Activated T-helper 17 cell treated with anti-CD3 and anti-CD28 coated beads, Interleukin-2, amount 50 U/mL, for 72 hours (primary cell): ENCODE measurements at regions not wholly inside any gene's neighbourhood (a gene's known extent, or its start where the extent isn't known, plus 50 kb on each side); places are given as distances from the start of the nearest gene placed in this dataset.

Source experiments
- ATAC-seq: fragments of 150-1000 bp; cut with Tn5 transposase; replicated peaks from 2 replicates; pipeline ENCODE4 v1.10.0; 2021; ENCODE audit warnings: mild to moderate bottlenecking, moderate library complexity
- H3K27ac Mint-ChIP-seq: one replicate; pipeline ENCODE4 v1.8.0; 2022; ENCODE audit warnings: mixed read lengths
- H3K27me3 Mint-ChIP-seq: one replicate; pipeline ENCODE4 v1.8.0; 2022; ENCODE audit warnings: mixed read lengths
- H3K36me3 Mint-ChIP-seq: one replicate; pipeline ENCODE4 v1.8.0; 2022; ENCODE audit warnings: low read depth, mild to moderate bottlenecking, mixed read lengths
- H3K4me1 Mint-ChIP-seq: one replicate; pipeline ENCODE4 v1.8.0; 2022; ENCODE audit warnings: mixed read lengths
- H3K4me3 Mint-ChIP-seq: one replicate; pipeline ENCODE4 v1.8.0; 2022; ENCODE audit warnings: mild to moderate bottlenecking, mixed read lengths
- H3K9me3 Mint-ChIP-seq: one replicate; pipeline ENCODE4 v1.8.0; 2022; ENCODE audit warnings: mixed read lengths

DNA sequence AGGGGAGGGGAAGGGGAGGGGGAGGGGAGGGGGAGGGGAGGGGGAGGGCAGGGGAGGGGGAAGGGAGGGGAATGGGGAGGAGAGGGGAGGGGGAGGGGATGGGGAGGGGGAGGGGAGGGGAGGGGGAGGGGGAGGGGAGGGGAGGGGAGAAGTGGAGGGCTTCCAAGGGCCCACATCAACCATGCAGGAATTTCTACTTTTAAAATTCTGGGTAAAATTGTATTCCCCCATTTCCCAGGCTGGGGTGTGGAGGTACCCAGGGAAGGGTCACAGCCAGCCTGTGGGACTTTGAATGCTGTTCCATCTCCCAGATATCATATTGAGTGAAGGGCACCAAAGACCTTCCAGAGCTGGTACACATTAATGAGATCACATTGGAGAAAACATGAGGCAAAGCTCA, 126.9 kb upstream of the ETS2 start:
- Mint-ChIP-seq H3K9me3 (peaks cover 3% of the 10 kb centered on the region), H3K27me3 (peaks cover 30% of the 10 kb centered on the region), H3K4me3 (no peak overlapping the region), H3K36me3 (no peaks in the 10 kb centered on the region), H3K4me1 (no peaks in the 10 kb centered on the region), H3K27ac (no peak overlapping the region)
- ATAC-seq = no peak

- no peaks in the 10 kb centered on the region for H3K36me3 Mint-ChIP-seq
- no peak overlapping the region for H3K4me3 Mint-ChIP-seq
- ATAC-seq = no peak
- H3K27me3 Mint-ChIP-seq = peaks cover 31% of the 10 kb centered on the region
- H3K27ac Mint-ChIP-seq = no peak overlapping the region
- H3K4me1 Mint-ChIP-seq = no peaks in the 10 kb centered on the region
- peaks cover 3% of the 10 kb centered on the region for H3K9me3 Mint-ChIP-seq
These were observed 126.2 kb upstream of the ETS2 start for GRCh38 chr21:38679534-38679933.

DNA sequence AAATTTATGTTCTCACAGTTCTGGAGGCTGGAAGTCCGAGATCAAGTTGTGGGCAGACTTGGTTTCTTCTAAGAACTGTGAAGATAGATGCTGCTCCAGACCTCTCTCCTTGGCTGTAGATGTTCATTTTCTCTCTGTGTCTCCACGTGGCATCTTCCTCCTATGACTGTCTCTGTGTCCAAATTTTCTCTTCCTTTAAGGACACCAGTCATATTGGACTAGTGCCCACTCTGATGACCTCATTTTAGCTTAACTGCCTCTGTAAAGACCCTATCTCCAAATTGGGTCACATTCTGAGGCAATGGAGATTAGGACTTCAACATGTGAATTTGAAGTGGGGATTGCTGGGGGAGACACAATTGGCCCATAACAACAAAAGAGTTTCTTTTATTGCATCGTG, 125.3 kb upstream of the ETS2 start:
- peaks cover 3% of the 10 kb centered on the region for H3K9me3 Mint-ChIP-seq
- no peak overlapping the region for H3K27ac Mint-ChIP-seq
- H3K36me3 Mint-ChIP-seq = no peaks in the 10 kb centered on the region
- peaks cover 30% of the 10 kb centered on the region for H3K27me3 Mint-ChIP-seq
- no peak overlapping the region for H3K4me3 Mint-ChIP-seq
- no peaks in the 10 kb centered on the region for H3K4me1 Mint-ChIP-seq
- ATAC-seq = no peak

GRCh38 chr21:38683222-38683621, 122.5 kb upstream of the ETS2 start:
- Mint-ChIP-seq H3K27ac (no peak overlapping the region), H3K36me3 (no peaks in the 10 kb centered on the region), H3K9me3 (peaks cover 3% of the 10 kb centered on the region), H3K27me3 (peaks cover 23% of the 10 kb centered on the region), H3K4me3 (no peak overlapping the region), H3K4me1 (no peaks in the 10 kb centered on the region)
- ATAC-seq = no peak

DNA sequence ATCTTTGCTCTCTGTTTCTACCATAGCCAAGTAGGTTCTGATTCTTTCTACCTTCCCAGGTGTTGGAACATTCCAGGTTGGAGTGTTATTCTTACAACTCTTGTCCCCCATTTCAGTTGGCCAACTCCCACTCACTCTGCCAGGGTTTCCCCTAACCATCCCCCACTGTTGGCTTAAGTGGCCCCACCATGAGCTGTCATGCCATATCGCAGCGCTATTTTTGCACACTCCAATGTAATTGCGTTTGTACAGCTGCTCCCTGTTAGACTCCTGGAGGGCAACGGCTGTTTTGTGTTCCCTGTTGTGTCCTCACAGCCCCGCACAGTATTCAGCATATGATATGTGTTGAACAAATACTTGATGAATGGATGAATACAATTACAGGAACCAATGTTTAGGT, 117.7 kb upstream of the ETS2 start:
- peaks cover 32% of the 10 kb centered on the region for H3K27me3 Mint-ChIP-seq
- no peaks in the 10 kb centered on the region for H3K9me3 Mint-ChIP-seq
- no peak for ATAC-seq
- no peaks in the 10 kb centered on the region for H3K4me1 Mint-ChIP-seq
- H3K27ac Mint-ChIP-seq = no peak overlapping the region
- no peak overlapping the region for H3K4me3 Mint-ChIP-seq
- no peaks in the 10 kb centered on the region for H3K36me3 Mint-ChIP-seq

- no peaks in the 10 kb centered on the region for H3K9me3 Mint-ChIP-seq
- H3K27me3 Mint-ChIP-seq = peaks cover 45% of the 10 kb centered on the region
- no peak overlapping the region for H3K4me3 Mint-ChIP-seq
- ATAC-seq = no peak
- no peaks in the 10 kb centered on the region for H3K36me3 Mint-ChIP-seq
- no peak overlapping the region for H3K27ac Mint-ChIP-seq
- no peaks in the 10 kb centered on the region for H3K4me1 Mint-ChIP-seq
These were observed 114.1 kb upstream of the ETS2 start for GRCh38 chr21:38691631-38692030.

- H3K4me1 Mint-ChIP-seq = no peaks in the 10 kb centered on the region
- ATAC-seq = no peak
- peaks cover 3% of the 10 kb centered on the region for H3K9me3 Mint-ChIP-seq
These were observed 109.2 kb upstream of the ETS2 start for GRCh38 chr21:38696579-38696978.

GRCh38 chr21:38699048-38699447, 106.7 kb upstream of the ETS2 start:
- no peak overlapping the region for H3K4me3 Mint-ChIP-seq
- no peaks in the 10 kb centered on the region for H3K4me1 Mint-ChIP-seq
- peaks cover 28% of the 10 kb centered on the region for H3K27me3 Mint-ChIP-seq
- no peak for ATAC-seq
- H3K36me3 Mint-ChIP-seq = no peaks in the 10 kb centered on the region
- H3K9me3 Mint-ChIP-seq = peaks cover 3% of the 10 kb centered on the region
- H3K27ac Mint-ChIP-seq = no peak overlapping the region

More at GRCh38 chr21:38696579-38696978, 109.2 kb upstream of the ETS2 start:
- Mint-ChIP-seq H3K27me3 (peaks cover 34% of the 10 kb centered on the region), H3K27ac (no peak overlapping the region), H3K36me3 (no peaks in the 10 kb centered on the region), H3K4me3 (no peak overlapping the region)

DNA sequence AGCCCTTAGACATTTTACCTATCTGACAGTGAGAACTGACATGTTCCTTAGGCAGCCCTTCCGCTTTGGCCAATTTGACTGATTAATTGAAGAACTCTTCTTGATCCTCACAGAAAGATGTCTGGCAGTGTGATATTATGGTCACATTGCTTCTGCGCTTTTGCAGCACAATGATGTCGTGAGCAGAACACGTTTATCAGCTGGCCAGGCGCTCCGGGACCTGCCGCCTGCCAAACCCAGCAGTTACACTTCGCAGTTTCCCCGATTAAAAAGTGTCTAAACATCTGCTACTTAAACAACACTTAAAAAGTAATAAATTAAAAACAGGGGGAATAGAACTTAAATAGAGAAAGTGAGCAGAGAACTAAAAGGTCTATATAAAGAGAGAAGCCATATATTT, 103.5 kb upstream of the ETS2 start:
- ATAC-seq = no peak
- peaks cover 17% of the 10 kb centered on the region for H3K27me3 Mint-ChIP-seq
- no peaks in the 10 kb centered on the region for H3K9me3 Mint-ChIP-seq
- no peaks in the 10 kb centered on the region for H3K4me1 Mint-ChIP-seq
- H3K36me3 Mint-ChIP-seq = no peaks in the 10 kb centered on the region
- no peak overlapping the region for H3K4me3 Mint-ChIP-seq
- no peak overlapping the region for H3K27ac Mint-ChIP-seq

DNA sequence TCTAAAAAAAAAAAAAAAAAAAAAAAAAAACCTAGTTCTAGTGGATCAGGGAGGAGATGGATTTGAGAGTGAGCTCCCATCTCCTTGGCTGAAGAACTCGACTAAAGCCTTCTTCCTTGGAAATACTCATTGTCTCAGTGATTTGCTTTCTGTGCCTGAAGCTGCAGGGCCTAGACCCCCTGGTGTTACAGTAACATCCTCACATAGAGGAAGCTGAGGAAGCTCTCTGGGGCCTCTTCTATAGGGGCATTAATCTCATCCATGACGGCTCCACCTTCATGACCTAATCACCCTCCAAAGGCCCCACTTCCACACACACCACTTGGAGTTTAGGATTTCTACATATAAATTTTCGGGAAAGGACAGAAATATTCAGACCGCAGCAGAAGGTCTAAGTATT, 95.9 kb upstream of the ETS2 start:
- no peak for ATAC-seq
- Mint-ChIP-seq H3K4me1 (no peaks in the 10 kb centered on the region), H3K9me3 (no peaks in the 10 kb centered on the region), H3K27me3 (peaks cover 14% of the 10 kb centered on the region), H3K27ac (no peak overlapping the region), H3K36me3 (no peaks in the 10 kb centered on the region), H3K4me3 (no peak overlapping the region)

DNA sequence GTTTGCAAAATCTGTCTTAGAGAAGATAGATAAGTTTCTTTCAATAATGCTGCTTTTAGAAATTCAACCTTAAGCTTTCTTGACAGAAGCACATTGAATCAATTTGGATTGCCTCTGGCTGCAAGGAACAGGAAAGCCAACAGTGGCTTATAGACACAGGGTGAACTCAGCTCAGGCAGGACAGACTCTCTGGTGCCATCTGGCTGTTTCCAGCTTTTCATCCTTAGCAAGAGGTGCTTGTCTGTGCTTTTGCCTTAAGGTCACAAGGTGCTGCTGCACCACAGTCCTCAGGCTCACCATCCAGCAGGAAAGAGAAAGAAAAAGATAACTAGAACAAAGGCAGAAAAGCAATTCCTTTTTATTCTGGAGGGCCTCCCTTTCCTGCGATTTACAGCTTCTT, 93.7 kb upstream of the ETS2 start:
- H3K36me3 Mint-ChIP-seq = no peaks in the 10 kb centered on the region
- no peak for ATAC-seq
- H3K4me1 Mint-ChIP-seq = no peaks in the 10 kb centered on the region

DNA sequence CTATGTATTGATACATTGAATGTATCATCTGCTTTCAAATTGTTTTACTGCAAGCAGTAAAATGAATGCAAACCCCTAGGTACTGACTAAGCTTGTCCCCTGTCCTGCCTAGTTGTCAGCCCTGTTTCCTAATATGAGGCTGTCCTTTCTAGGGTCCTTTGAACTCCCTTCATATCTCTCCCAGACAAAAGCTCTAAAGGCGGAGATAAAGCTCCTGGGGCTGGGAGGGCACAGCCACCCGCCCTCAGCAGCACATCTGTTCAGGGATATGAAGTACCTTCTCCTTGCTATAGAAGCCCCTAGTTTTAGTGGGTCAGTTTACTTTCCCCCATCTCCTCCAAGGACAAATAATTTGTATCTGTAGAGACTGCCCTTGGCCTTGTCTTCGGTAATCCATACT, 93.1 kb upstream of the ETS2 start:
- H3K36me3 Mint-ChIP-seq = no peaks in the 10 kb centered on the region
- H3K27me3 Mint-ChIP-seq = peaks cover 19% of the 10 kb centered on the region
- no peaks in the 10 kb centered on the region for H3K4me1 Mint-ChIP-seq
- no peak overlapping the region for H3K4me3 Mint-ChIP-seq
- ATAC-seq = no peak
- no peak overlapping the region for H3K27ac Mint-ChIP-seq
- H3K9me3 Mint-ChIP-seq = no peaks in the 10 kb centered on the region

More for the DNA sequence above, 93.7 kb upstream of the ETS2 start:
- no peaks in the 10 kb centered on the region for H3K9me3 Mint-ChIP-seq
- H3K4me3 Mint-ChIP-seq = no peak overlapping the region
- H3K27ac Mint-ChIP-seq = no peak overlapping the region
- peaks cover 19% of the 10 kb centered on the region for H3K27me3 Mint-ChIP-seq

DNA sequence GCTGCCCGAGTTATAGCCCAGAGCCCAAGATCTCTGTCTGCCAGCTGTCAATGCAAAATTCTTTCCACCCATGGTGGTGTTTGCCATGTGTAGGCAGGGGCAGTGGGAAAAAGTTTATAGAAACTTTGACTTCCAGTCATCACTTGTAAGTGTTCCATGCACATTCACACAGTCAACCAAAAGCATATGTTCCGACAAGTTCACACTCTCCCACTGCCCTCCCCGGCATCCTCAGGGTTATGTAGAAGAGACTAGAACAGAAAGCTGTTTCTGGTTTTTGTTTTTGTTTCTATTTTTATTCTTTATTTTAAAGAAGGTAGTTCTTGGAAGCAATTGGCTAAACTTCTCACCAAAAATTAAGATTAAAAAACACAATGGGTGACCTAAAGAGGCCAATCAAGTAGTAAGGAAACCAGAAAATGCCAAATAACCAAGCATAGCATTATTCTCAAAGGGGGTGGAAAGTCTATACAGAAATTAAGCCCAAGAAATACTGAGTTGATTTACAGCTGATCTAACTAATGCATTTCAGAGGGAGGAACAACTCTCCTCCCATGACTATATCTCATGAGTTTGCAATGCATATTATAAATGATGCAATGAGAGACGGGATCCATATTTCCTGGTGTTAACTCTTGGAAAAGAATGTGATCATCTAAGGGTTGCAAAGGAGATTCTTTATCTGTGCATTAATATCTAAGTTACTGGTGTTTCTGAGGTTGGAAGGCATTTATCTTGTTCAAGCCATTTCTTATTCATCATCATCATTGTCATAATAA, 91.5 kb upstream of the ETS2 start:
- Mint-ChIP-seq H3K4me3 (no peak overlapping the region), H3K27me3 (peaks cover 23% of the 10 kb centered on the region), H3K27ac (no peak overlapping the region), H3K36me3 (no peaks in the 10 kb centered on the region), H3K4me1 (no peaks in the 10 kb centered on the region), H3K9me3 (no peaks in the 10 kb centered on the region)
- no peak for ATAC-seq

DNA sequence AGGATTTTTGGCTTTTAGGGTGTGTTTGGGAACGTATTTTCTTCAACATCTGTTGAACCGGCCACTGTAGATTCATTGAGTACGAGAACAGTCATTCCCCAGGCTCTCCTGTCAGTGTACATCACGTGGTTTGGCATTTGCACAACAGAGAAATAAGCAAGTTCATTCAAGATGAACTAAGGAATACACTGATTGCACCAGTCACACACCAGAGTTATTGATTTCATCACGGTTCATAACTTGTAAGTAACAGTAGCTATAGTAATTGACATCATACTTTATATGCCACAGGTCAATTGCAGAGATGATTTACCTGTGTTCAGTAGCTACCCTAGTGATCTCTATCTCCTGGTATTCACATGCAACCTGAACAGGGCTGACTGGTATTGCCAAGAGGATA, 90.7 kb upstream of the ETS2 start:
- no peaks in the 10 kb centered on the region for H3K4me1 Mint-ChIP-seq
- H3K9me3 Mint-ChIP-seq = no peaks in the 10 kb centered on the region
- peaks cover 19% of the 10 kb centered on the region for H3K27me3 Mint-ChIP-seq
- no peak overlapping the region for H3K27ac Mint-ChIP-seq
- no peak for ATAC-seq
- H3K36me3 Mint-ChIP-seq = no peaks in the 10 kb centered on the region
- no peak overlapping the region for H3K4me3 Mint-ChIP-seq

DNA sequence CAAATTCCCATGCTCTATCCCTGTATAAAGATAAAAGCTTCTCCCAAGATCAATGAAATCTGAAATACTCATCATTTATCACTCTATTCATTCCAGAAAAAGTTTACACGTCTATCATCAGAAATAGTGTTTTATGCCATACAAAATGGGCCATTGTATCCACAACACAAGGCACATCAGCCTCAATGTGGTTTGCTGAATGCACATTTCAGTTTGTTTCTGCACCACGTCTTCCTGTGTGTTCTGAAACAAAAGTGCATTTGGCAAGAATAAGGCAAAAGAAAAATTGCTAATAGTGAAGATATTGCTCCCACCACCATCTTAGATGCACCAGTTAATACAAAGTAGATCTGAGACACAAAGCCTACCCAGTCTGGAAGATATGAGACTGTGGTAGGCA, 89.6 kb upstream of the ETS2 start:
- no peak overlapping the region for H3K27ac Mint-ChIP-seq
- no peaks in the 10 kb centered on the region for H3K36me3 Mint-ChIP-seq
- H3K4me3 Mint-ChIP-seq = no peak overlapping the region
- peaks cover 16% of the 10 kb centered on the region for H3K27me3 Mint-ChIP-seq
- no peaks in the 10 kb centered on the region for H3K9me3 Mint-ChIP-seq
- no peak for ATAC-seq
- no peaks in the 10 kb centered on the region for H3K4me1 Mint-ChIP-seq

DNA sequence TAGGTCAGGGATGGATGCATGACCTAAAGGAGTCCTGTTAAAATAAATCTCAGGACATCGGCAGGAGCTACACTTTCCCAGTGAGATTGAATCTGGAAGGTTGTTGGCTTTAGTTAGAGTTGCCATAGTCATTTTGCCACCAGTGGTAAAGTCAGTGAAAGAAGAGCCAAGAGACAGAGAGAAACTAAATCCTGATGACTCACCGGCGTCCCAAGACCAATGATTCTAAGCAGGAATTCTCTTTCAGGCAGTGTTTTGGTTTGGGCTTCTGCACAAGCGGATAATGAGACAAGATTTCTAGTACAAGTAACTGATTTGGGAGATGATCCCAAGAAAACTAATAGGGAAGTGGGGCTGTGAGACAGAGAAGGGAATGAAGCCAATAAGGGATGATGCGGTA, 88.8 kb upstream of the ETS2 start:
- ATAC-seq = no peak
- Mint-ChIP-seq H3K27ac (no peak overlapping the region), H3K36me3 (no peaks in the 10 kb centered on the region), H3K4me3 (no peak overlapping the region), H3K4me1 (no peaks in the 10 kb centered on the region), H3K27me3 (peaks cover 13% of the 10 kb centered on the region), H3K9me3 (no peaks in the 10 kb centered on the region)
